Activated naive CD8-positive, alpha-beta T cell treated with anti-CD3 and anti-CD28 coated beads for 36 hours (primary cell): ENCODE measurements at regions not wholly inside any gene's neighbourhood (a gene's known extent, or its start where the extent isn't known, plus 50 kb on each side); places are given as distances from the start of the nearest gene placed in this dataset.
"Not testable (repeated sequence)": the region's sequence is repeated elsewhere in the genome, so short reads cannot be mapped to it uniquely, and the experiment has no call there.

Experiments used
- DNase-seq: peaks from one replicate; pipeline ENCODE4 v3.0.0; 2021
- H3K27ac Mint-ChIP-seq: one replicate; pipeline ENCODE4 v1.8.0; 2022; ENCODE audit warnings: mild to moderate bottlenecking, moderate library complexity, mixed read lengths
- H3K27me3 Mint-ChIP-seq: one replicate; pipeline ENCODE4 v1.8.0; 2022; ENCODE audit warnings: mild to moderate bottlenecking, mixed read lengths
- H3K36me3 Mint-ChIP-seq: one replicate; pipeline ENCODE4 v1.8.0; 2021; ENCODE audit warnings: mild to moderate bottlenecking, mixed read lengths
- H3K4me1 Mint-ChIP-seq: one replicate; pipeline ENCODE4 v1.8.0; 2021; ENCODE audit warnings: mixed read lengths
- H3K4me3 Mint-ChIP-seq: one replicate; pipeline ENCODE4 v1.8.0; 2022; ENCODE audit warnings: mild to moderate bottlenecking, moderate library complexity, mixed read lengths
- H3K9me3 Mint-ChIP-seq: one replicate; pipeline ENCODE4 v1.8.0; 2022; ENCODE audit warnings: mixed read lengths

DNA sequence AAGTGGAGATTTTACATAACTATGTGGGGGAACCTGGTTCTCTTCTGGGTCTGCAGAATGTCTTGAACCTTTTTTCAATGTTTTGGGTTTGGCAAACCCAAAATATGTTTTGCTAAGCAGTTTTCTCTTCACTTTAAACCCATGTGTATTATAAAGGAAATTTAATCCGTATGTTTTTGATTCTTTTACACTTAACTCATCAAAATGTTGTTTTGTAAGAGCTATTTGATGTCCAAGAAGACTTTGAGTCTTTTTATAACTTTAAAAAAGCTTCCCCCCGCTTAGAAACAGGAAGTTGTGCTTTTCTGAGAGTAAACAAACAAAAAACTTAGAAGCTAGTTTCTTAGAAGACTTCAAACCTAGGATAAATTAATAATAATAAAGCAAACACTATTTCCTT is 81.9 kb upstream of the CEP162 start:
- DNase-seq: no peak
- H3K4me1 Mint-ChIP-seq: no peaks in the 10 kb centered on the region
- H3K27me3 Mint-ChIP-seq: no peaks in the 10 kb centered on the region
- no peak overlapping the region for H3K27ac Mint-ChIP-seq
- H3K36me3 Mint-ChIP-seq: no peaks in the 10 kb centered on the region
- H3K9me3 Mint-ChIP-seq: no peaks in the 10 kb centered on the region
- no peak overlapping the region for H3K4me3 Mint-ChIP-seq

DNA sequence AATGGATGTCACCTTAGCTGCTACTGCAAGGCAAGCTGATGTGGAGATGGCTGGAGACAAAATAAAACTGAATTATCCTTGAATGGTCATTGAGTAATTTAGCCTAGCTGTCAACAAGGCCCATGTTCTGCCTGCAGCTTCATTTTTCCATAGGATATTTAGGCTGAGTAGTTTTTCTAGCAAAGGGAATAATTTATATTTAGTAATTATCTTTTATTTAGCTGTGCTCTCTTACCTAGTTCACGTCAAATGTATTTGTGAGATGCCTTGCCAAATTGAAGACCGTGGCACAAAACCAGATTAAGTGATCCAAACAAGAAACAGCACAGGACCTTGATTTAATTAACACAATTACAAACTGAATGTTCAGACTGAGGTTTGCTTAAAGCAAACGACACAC is 77.4 kb upstream of the CEP162 start:
- Mint-ChIP-seq H3K27ac (no peak overlapping the region), H3K4me1 (no peaks in the 10 kb centered on the region), H3K36me3 (no peaks in the 10 kb centered on the region), H3K27me3 (peaks cover 4% of the 10 kb centered on the region), H3K4me3 (no peak overlapping the region), H3K9me3 (no peaks in the 10 kb centered on the region)
- no peak for DNase-seq

DNA sequence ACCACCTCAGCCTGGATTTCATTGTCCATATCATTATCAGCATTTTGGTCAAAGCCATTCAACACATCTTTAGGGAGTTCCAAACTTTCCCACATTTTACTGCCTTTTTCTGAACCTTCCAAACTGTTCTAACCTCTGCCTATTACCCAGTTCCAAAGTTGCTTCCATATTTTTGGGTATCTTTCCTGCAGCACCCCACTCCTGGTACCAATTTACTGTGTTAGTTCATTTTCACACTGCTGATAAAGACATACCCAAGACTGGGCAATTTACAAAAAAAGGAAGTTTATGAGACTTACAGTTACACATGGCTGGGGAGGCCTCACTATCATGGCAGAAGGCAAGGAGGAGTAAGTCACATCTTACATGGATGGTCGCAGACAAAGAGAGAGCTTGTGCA is 63.6 kb upstream of the CEP162 start:
- H3K9me3 Mint-ChIP-seq: peaks cover 22% of the 10 kb centered on the region
- not testable (repeated sequence) for H3K36me3 Mint-ChIP-seq, H3K27ac Mint-ChIP-seq, H3K4me1 Mint-ChIP-seq, H3K27me3 Mint-ChIP-seq, H3K4me3 Mint-ChIP-seq, DNase-seq

DNA sequence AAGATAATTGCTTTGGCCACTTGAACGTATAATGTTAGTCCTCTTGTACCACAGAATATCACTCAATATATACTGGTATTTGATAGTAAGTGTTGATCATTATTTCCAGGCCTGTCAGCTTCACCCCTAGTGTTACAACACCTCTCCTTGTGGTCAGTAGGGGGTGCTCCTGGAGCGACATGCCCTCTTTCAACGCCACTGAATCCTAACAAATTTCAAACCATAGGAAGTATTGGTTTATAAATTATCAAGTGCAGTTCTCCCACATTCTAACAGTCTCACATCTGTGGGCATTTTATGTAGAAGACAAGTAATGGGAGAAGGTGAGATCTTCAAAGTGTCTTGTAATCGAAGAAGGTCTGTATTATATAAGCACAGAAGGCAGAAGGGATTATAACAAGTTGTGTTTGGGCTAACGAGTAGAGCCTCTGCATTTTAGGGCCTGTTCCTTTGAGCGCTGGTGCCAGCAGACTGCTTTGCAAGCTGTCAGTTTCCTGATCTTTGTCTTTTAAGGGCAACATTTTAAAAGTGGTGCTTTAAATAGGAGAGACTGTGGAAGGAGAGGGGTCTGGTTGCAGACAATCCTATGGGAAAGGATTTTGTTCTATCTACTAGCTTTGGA is 57.1 kb upstream of the CEP162 start:
- no peak for DNase-seq
- Mint-ChIP-seq H3K36me3 (no peaks in the 10 kb centered on the region), H3K27me3 (peaks cover 12% of the 10 kb centered on the region), H3K9me3 (peaks cover 8% of the 10 kb centered on the region), H3K4me3 (no peak overlapping the region), H3K4me1 (no peaks in the 10 kb centered on the region), H3K27ac (no peak overlapping the region)

DNA sequence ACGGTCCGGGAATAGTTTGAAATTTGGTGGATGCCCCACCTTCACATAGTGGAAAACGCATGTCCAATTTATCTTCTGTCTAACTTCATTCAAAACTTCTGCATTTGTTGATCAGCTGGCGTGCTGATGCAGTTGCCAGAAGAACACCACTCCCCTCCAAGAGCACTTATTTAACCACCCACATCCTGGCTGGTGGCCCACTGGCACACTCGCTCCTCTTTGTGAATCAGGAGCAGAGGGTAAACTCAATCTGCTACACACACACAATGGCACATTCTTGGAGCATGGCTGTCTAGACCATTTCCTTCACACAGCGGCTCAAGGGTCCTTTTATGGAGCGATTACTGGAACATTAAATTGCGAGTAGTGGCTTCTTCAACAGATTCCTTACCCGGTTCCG is 55.1 kb upstream of the CEP162 start:
- Mint-ChIP-seq H3K9me3 (no peaks in the 10 kb centered on the region), H3K4me3 (no peak overlapping the region), H3K27me3 (peaks cover 20% of the 10 kb centered on the region), H3K4me1 (no peaks in the 10 kb centered on the region), H3K27ac (no peak overlapping the region), H3K36me3 (no peaks in the 10 kb centered on the region)
- no peak for DNase-seq

DNA sequence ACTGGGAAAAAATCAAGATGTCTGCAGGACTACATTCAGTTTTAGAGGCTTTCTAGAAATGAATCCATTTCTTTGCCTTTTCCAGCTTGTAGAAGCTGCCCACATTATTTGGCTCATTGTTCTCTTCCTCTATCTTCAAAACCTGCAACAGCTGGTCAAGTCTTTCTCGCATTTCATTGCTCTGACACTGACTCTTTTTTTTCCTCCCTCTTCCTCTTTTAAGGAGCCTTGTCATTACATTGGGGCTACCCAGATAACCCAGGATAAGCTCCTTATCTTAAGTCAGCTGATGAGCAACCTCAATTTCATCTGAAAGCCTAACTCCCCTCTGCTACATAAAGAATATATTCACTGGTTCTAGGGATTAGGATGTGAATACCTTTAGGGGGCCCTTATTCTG is 53.2 kb upstream of the CEP162 start:
- Mint-ChIP-seq H3K4me3 (no peak overlapping the region), H3K27ac (no peak overlapping the region), H3K27me3 (peaks cover 27% of the 10 kb centered on the region), H3K36me3 (no peaks in the 10 kb centered on the region), H3K9me3 (no peaks in the 10 kb centered on the region), H3K4me1 (no peaks in the 10 kb centered on the region)
- no peak for DNase-seq

DNA sequence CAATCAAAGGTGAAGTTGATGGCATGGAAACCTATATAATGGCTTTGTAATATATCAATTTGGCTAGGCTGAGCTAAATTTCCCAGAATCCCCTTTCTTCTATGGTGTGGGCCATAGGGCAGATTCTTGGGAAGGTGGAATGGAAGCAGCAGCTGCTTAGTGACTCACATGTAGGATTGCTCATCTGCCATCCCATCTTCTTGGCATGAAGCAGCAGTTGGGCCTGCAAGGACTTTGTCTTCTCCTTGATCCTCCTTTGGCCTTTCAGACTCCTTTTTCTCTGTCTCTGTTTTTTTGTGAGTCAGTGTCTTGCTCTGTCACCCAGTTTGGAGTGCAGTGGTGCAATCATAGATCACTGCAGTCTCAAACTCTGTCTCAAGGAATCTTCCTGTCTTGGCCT is 52.6 kb upstream of the CEP162 start:
- DNase-seq: no peak
- Mint-ChIP-seq H3K9me3 (no peaks in the 10 kb centered on the region), H3K36me3 (no peaks in the 10 kb centered on the region), H3K27ac (no peak overlapping the region), H3K27me3 (peaks cover 27% of the 10 kb centered on the region), H3K4me1 (no peaks in the 10 kb centered on the region), H3K4me3 (no peak overlapping the region)

DNA sequence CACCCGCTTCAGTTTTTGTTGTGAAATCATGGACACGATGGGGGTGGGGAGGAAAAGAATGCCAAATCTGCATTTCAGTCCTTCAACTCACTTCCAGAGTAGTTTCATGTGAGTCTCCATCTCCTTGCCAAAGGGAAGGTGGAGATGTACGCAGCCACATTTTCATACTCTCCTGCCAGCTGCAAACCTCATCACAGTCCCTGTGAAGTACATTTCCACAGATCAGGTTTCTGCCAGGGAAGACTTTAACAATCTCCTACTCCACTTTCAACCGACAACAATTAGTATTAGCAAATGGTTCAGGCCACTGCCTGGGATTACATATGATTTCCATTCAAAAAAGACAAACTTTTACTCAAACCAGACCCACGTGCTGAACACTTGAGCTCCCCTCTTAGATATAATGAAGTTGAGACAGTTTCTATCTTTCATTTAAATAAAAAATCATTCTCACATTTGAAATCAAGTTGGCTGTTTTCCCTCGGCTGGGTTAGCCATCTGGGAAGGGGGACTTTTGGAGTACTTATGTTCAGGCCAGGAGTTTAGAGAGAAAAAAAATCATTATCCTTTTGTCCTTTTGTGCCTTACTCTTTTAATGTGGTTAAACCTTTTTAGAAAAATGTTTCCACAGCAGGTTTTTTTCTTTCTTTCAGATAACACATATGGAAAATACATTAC is 51.0 kb upstream of the CEP162 start:
- H3K27me3 Mint-ChIP-seq: peaks cover 27% of the 10 kb centered on the region
- H3K4me1 Mint-ChIP-seq: no peaks in the 10 kb centered on the region
- H3K27ac Mint-ChIP-seq: no peak overlapping the region
- H3K36me3 Mint-ChIP-seq: no peaks in the 10 kb centered on the region
- H3K9me3 Mint-ChIP-seq: no peaks in the 10 kb centered on the region
- DNase-seq: no peak
- H3K4me3 Mint-ChIP-seq: no peak overlapping the region
